NOMO-1 treated with DMSO at 0.1 percent for 48 hours (cell line): ENCODE measurements at regions not wholly inside any gene's neighbourhood (a gene's known extent, or its start where the extent isn't known, plus 50 kb on each side); places are given as distances from the start of the nearest gene placed in this dataset.

Experiments
- DNase-seq: peaks from one replicate; lab custom pipeline; 2025; ENCODE audit not compliant: unreplicated experiment; lab: John Stamatoyannopoulos, UW

GRCh38 chr10:91127341-91128082 lies 93.0 kb upstream of the PCGF5 start:
- no peak for DNase-seq

DNA sequence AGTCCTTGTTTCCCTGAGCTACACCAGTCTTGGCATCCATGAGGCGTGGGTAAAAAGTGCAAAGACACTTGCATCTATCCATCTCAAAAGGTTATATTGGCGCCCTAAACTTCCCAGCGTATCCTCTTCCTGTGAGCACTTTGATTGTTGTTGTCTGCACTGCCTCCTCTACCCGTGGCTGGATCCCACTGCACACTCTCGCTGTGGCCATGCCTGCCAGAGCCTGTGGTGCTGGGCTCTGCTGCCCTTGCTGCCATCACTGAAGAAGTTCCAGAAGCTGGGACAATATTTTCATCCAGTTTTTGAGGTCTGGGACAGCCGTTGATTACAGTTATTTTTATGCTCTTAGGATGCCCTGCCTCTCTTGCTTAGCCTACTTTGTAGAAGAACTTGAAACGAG lies 85.3 kb upstream of the PCGF5 start:
- no peak for DNase-seq

GRCh38 chr10:91137011-91137643 lies 83.3 kb upstream of the PCGF5 start:
- DNase-seq, result no peak

- DNase-seq, result no peak
These were observed 82.6 kb upstream of the PCGF5 start for GRCh38 chr10:91137822-91138221.

GRCh38 chr10:91140995-91141549 lies 79.4 kb upstream of the PCGF5 start:
- no peak for DNase-seq

GRCh38 chr10:91144961-91145360 lies 75.5 kb upstream of the PCGF5 start:
- DNase-seq, result no peak

DNA sequence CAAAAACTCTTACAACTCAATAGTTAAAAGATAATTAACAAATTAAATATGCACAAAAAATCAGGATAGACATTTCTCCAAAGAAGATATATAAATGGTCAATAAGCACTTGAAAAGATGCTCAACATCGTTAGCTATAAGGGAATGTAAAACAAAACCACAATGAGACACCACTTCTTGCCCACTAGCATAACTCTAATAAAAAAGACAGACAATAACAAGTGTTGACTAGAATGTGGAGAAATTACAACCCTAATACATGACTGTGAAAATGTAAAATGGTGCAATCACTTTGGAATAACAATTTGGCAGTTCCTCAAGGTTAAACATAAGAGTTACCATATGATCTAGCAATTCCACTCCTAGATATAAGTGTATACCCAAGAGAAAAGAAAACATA lies 74.3 kb upstream of the PCGF5 start:
- no peak for DNase-seq

GRCh38 chr10:91149550-91149949 lies 70.9 kb upstream of the PCGF5 start:
- no peak for DNase-seq

DNA sequence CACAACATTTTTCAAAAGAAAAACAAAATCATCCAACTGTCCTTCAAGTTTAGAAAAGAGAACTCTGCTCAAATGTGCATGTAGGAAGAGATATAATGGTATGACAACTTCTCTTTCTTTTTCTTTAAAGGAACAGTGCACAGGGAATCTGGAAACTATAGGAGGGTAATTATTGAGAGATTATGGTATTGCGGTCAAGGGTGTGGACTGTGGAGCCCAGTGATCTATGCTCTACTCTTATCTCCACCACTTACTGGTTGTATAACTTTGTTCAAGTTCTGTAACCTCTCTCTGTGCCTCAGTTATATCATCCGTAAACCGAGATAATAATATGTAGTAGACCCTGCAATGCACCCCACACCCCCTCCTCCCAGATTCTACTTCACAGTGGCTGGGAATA lies 69.8 kb upstream of the PCGF5 start:
- no peak for DNase-seq

DNA sequence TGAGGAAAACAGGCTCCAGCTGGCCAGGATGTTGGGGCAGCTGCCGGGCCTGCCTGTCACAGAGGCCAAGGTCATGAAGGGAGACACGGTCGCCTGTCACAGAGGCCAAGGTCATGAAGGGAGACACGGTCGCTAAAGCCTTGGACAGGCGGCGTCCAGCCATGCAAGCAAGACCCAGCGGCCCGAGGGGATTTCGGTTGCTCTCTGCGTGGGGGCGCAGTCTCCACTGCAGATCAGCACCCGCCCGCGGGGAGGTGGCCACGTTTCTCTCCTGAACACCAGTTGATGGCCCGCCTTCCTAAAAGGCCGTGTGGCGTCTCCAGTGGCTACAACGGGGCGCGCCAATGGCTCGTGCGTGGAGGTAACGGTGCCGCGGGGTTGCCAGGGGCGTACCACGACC lies 67.0 kb upstream of the PCGF5 start:
- DNase-seq, result no peak

DNA sequence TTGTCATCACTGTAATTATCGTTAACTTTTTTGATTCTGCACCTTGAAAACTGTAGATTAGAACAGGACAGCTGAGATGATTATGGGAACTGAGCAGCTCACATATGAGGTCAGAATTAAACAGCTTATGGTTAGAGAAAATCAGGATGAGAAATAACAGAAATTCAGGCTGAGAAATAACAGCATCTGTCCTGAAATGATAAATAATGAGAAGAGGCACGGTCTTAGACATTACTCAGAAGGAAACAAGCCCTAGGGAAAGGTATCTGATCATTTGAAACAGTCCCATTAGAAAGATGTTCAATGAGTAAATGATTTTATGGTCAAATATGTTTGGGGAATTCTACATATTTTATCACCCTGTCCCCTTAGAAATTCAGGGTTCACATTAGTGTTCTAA lies 65.6 kb upstream of the PCGF5 start:
- DNase-seq, result no peak

DNA sequence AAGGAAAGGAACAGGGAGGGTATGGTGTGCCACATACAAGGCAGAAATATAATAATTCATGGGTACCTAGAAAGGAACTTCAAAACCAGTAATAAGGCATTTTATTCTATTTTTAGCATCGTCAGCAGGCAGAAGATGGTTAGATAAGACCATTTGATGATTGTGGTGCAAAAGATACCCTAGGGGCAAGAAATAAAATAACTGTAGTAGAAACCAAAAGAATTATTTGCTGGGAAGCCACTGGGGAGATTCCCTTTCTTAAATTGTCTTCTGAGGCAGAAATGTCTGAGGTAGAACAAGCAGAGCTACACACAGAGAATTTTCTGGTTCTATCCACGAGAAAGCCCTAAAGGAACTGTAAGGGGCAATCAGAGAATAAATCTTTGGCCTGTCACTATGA lies 64.3 kb upstream of the PCGF5 start:
- no peak for DNase-seq

- DNase-seq, result no peak
These were observed 61.1 kb upstream of the PCGF5 start for GRCh38 chr10:91159254-91159783.

GRCh38 chr10:91162050-91162494 lies 58.4 kb upstream of the PCGF5 start:
- no peak for DNase-seq

DNA sequence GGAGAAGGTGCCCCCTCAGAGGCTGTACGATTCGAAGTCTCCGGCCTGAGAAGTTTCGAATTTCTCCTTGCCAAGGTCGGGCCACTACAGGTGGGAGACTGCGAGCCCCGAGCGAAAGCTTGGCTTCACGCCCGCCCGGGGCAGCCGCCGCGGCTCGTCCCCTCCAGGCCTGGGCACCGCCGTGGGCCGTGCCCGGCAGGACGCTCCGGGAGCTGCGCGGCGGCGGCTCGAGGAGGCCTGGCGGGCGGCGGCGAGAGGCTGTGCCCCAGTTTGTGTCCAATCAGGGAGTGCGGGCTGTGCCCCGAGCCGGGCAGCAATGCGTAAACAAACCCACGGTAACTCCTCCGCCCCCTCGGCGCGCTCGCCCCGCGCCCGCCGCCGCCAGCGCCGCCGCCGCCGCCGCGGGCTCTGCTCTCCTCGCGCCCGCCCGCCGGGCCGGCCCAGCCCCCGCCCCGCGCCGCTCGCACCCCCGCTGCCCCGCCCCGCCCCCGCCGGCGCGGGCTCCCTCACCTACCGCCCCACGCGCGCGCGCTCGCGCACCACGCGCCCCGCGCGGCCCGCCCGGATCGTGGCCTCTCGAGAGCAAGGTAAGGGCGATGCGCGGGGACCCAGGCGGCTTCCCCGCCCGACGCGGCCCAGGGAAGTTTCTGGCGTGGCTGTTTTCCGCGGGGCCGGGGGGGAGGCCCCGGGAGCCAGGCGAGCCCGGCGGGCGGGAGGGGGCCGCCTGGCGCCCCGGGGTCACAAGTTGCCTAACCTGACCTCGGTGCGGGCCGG lies 57.8 kb upstream of the PCGF5 start:
- DNase-seq, result peak; percentile 32

GRCh38 chr10:91163269-91163868 lies 57.1 kb upstream of the PCGF5 start:
- DNase-seq, result peak; percentile 47

GRCh38 chr10:91163869-91164474 lies 56.5 kb upstream of the PCGF5 start:
- peak; percentile 28 for DNase-seq

DNA sequence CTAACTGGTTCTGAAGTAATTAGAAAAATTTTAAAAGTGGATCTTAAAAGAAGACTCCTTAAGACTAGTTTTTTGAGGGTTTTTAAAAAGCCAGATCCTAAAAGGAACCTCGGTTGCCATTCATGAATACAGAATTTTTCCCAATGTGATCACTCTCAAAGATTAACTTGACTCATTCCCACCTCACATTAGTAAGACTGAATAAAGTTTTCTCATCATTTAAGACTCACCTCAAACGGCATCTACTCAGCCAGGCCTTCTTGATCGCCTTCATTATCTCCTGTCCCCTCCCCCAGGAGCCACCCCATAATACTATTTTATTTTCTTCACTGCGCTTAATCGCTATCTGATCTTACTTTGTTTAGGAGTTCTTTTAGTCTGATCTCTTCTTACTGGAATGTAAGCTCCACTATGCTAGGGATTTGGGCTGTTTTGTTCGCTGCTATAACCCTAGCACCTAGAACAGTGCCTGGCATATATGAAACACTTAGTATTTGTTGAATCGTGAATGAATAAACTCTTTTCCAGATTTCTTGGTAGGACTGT lies 55.9 kb upstream of the PCGF5 start:
- no peak for DNase-seq

GRCh38 chr10:91167406-91167805 lies 53.1 kb upstream of the PCGF5 start:
- DNase-seq, result no peak

- DNase-seq, result no peak
These were observed 50.0 kb upstream of the PCGF5 start for GRCh38 chr10:91170418-91170817.
